ENCODE measurements at regions not wholly inside any gene's neighbourhood (a gene's known extent, or its start where the extent isn't known, plus 50 kb on each side); places are given as distances from the start of the nearest gene placed in this dataset.

- TF ChIP-seq BRCA1 (IDR thresholded peaks at IDR 0.05; ENCODE audit: low read depth, low read length) (peak; percentile 13; the same call in 1 of the 2 replicates), ASH2L (IDR thresholded peaks at IDR 0.05; ENCODE audit: low read length) (no peak), TAF1 (IDR thresholded peaks at IDR 0.05; ENCODE audit: low read depth, low read length) (peak; percentile 60; the same call in 1 of the 2 replicates), GABPA (IDR thresholded peaks at IDR 0.05; ENCODE audit: borderline replicate concordance, insufficient read depth, low read length) (no peak), TAF7 (optimal IDR thresholded peaks at IDR 0.05; ENCODE audit: borderline replicate concordance, low read depth, low read length) (no peak), CEBPB (IDR thresholded peaks at IDR 0.05; ENCODE audit: low read depth, low read length) (no peak), JUND (IDR thresholded peaks at IDR 0.05; ENCODE audit: low read length) (peak; percentile 96), SRF (IDR thresholded peaks at IDR 0.05; ENCODE audit: low read depth, low read length) (peak; percentile 81), SP4 (IDR thresholded peaks at IDR 0.05; ENCODE audit: low read length) (0 out of 2 replicates have a peak, but pooled peaks have one; percentile 74), CBX8 (IDR thresholded peaks at IDR 0.05; ENCODE audit: borderline replicate concordance, low read depth, low read length) (no peak), EP300 (IDR thresholded peaks at IDR 0.05; ENCODE audit: borderline replicate concordance in 1 of 2, low read depth in 2 of 2, low read length in 2 of 2) (peak in 1 of 2 experiments; percentile 94; a peak in 1 of 3 replicates), SIRT6 (IDR thresholded peaks at IDR 0.05; ENCODE audit: low read length) (no peak), NANOG (IDR thresholded peaks at IDR 0.05; ENCODE audit: insufficient read depth, low read depth, low read length, poor library complexity, severe bottlenecking) (peak; percentile 96), KDM5A (IDR thresholded peaks at IDR 0.05; ENCODE audit: low read length) (no peak), SAP30 (IDR thresholded peaks at IDR 0.05; ENCODE audit: insufficient read depth, insufficient replicate concordance, low read length) (no peak), CBX5 (IDR thresholded peaks at IDR 0.05; ENCODE audit: low read depth, low read length) (no peak), MAFK (IDR thresholded peaks at IDR 0.05; ENCODE audit: low read depth, low read length) (no peak), KDM1A (IDR thresholded peaks at IDR 0.05; ENCODE audit: borderline replicate concordance, low read length) (no peak), E2F6 (IDR thresholded peaks at IDR 0.05) (no peak), TBP (IDR thresholded peaks at IDR 0.05; ENCODE audit: low read depth, low read length) (peak; percentile 27; the same call in 1 of the 2 replicates), KDM4A (IDR thresholded peaks at IDR 0.05; ENCODE audit: low read depth, low read length, severe bottlenecking) (no peak)
Measured at GRCh38 chr13:99687723-99688397, 186.6 kb downstream of the TM9SF2 start (continued).

All from H1 (cell line).